ENCODE measurements at regions not wholly inside any gene's neighbourhood (a gene's known extent, or its start where the extent isn't known, plus 50 kb on each side); places are given as distances from the start of the nearest gene placed in this dataset.

- no peak overlapping the region for H3K27ac ChIP-seq
These were observed 92.1 kb upstream of the ID2 start for GRCh38 chr2:8589721-8590120.

DNA sequence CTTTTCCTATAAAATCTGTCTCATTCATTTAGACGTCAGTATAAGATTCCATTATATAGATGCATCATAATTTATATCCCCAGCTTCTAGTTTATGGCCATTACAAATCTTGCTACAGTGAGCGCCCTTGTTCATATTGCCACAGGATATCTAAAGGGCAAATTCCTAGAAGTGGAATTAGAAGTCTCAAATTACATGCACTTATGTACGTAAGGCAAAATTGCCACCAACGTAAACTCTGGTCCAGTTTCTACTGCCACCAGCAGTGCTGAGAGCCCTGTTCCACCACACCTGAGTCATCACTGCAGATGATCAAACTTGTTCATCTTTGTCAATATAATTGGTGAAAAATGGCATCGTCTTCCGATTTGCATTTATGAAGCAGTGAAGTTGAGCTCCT, 90.9 kb upstream of the ID2 start:
- in situ Hi-C loops (cut with MboI; ENCODE audit: low pct_ligation_motif_present in 1 of 4, low pct_unique_long_range_greater_than_20kb in 1 of 4, low sequenced_read_pairs in 3 of 4), result no loop called here

More at GRCh38 chr2:8589721-8590120, 92.1 kb upstream of the ID2 start:
- Histone ChIP-seq H3K9me3 (no peaks in the 10 kb centered on the region), H3K27me3 (no peaks in the 10 kb centered on the region), H3K4me3 (no peak overlapping the region), H3K4me1 (no peaks in the 10 kb centered on the region), H3K36me3 (no peaks in the 10 kb centered on the region)
- DNase-seq, result no peak
- WGBS, 2 donors (ENCODE audit: low coverage in 1 of 2), result 50 to 60% methylated on average over 1 of the region's 1 CpG
- TF ChIP-seq POLR2A (IDR thresholded peaks at IDR 0.05), result no peak
- no peak for TF ChIP-seq POLR2AphosphoS5 (IDR thresholded peaks at IDR 0.05)
- TF ChIP-seq CTCF (IDR thresholded peaks at IDR 0.05), result no peak
- no peak for TF ChIP-seq EP300 (IDR thresholded peaks at IDR 0.05; ENCODE audit: low read depth)
- in situ Hi-C loops (cut with MboI; ENCODE audit: low pct_ligation_motif_present in 1 of 4, low pct_unique_long_range_greater_than_20kb in 1 of 4, low sequenced_read_pairs in 3 of 4), result no loop called here
- intact Hi-C loops (cut with DNase I; ENCODE audit: low total_unique reads), result no loop called here

GRCh38 chr2:8592736-8593135, 89.1 kb upstream of the ID2 start:
- Histone ChIP-seq H3K9me3 (no peaks in the 10 kb centered on the region), H3K4me1 (no peaks in the 10 kb centered on the region), H3K36me3 (no peaks in the 10 kb centered on the region), H3K27me3 (no peaks in the 10 kb centered on the region), H3K4me3 (no peak overlapping the region), H3K27ac (no peak overlapping the region)
- DNase-seq, result no peak
- intact Hi-C loops (cut with DNase I; ENCODE audit: low total_unique reads), result no loop called here
- TF ChIP-seq POLR2AphosphoS5 (IDR thresholded peaks at IDR 0.05) (no peak), POLR2A (IDR thresholded peaks at IDR 0.05) (no peak), CTCF (IDR thresholded peaks at IDR 0.05) (no peak), EP300 (IDR thresholded peaks at IDR 0.05; ENCODE audit: low read depth) (no peak)
- 60 to 74% methylated on average over 1 to 7 of the region's 7 CpGs for WGBS, 2 donors (ENCODE audit: low coverage in 1 of 2)
- in situ Hi-C loops (cut with MboI; ENCODE audit: low pct_ligation_motif_present in 1 of 4, low pct_unique_long_range_greater_than_20kb in 1 of 4, low sequenced_read_pairs in 3 of 4), result no loop called here

More for the DNA sequence above, 90.9 kb upstream of the ID2 start:
- TF ChIP-seq EP300 (IDR thresholded peaks at IDR 0.05; ENCODE audit: low read depth) (no peak), CTCF (IDR thresholded peaks at IDR 0.05) (no peak), POLR2AphosphoS5 (IDR thresholded peaks at IDR 0.05) (no peak), POLR2A (IDR thresholded peaks at IDR 0.05) (no peak)
- H3K4me1 ChIP-seq, result no peaks in the 10 kb centered on the region
- no peaks in the 10 kb centered on the region for H3K36me3 ChIP-seq
- H3K4me3 ChIP-seq, result no peak overlapping the region
- DNase-seq, result no peak
- intact Hi-C loops (cut with DNase I; ENCODE audit: low total_unique reads), result no loop called here
- no peak overlapping the region for H3K27ac ChIP-seq
- no peaks in the 10 kb centered on the region for H3K9me3 ChIP-seq
- 75 to 86% methylated on average over 5 to 6 of the region's 6 CpGs for WGBS, 2 donors (ENCODE audit: low coverage in 1 of 2)
- no peaks in the 10 kb centered on the region for H3K27me3 ChIP-seq

- no peak for TF ChIP-seq POLR2AphosphoS5 (IDR thresholded peaks at IDR 0.05)
- TF ChIP-seq EP300 (IDR thresholded peaks at IDR 0.05; ENCODE audit: low read depth), result no peak
- no peak for TF ChIP-seq CTCF (IDR thresholded peaks at IDR 0.05)
- TF ChIP-seq POLR2A (IDR thresholded peaks at IDR 0.05), result no peak
- intact Hi-C loops (cut with DNase I; ENCODE audit: low total_unique reads), result no loop called here
- no peak for DNase-seq
- H3K27me3 ChIP-seq, result no peaks in the 10 kb centered on the region
- 88 to 100% methylated on average over 2 to 4 of the region's 4 CpGs for WGBS, 2 donors (ENCODE audit: low coverage in 1 of 2)
- no peaks in the 10 kb centered on the region for H3K36me3 ChIP-seq
- no peaks in the 10 kb centered on the region for H3K9me3 ChIP-seq
- no peak overlapping the region for H3K27ac ChIP-seq
- no peak overlapping the region for H3K4me3 ChIP-seq
- in situ Hi-C loops (cut with MboI; ENCODE audit: low pct_ligation_motif_present in 1 of 4, low pct_unique_long_range_greater_than_20kb in 1 of 4, low sequenced_read_pairs in 3 of 4), result no loop called here
- no peaks in the 10 kb centered on the region for H3K4me1 ChIP-seq
These were observed 88.6 kb upstream of the ID2 start for GRCh38 chr2:8593243-8593642.
